Dedifferentiated amniotic fluid mesenchymal stem cell (primary cell): ENCODE measurements at regions not wholly inside any gene's neighbourhood (a gene's known extent, or its start where the extent isn't known, plus 50 kb on each side); places are given as distances from the start of the nearest gene placed in this dataset.

Source experiments
- DNase-seq: peaks from one replicate; pipeline ENCODE4 v3.0.0-alpha.2; 2016; ENCODE audit errors: extremely low spot score

DNA sequence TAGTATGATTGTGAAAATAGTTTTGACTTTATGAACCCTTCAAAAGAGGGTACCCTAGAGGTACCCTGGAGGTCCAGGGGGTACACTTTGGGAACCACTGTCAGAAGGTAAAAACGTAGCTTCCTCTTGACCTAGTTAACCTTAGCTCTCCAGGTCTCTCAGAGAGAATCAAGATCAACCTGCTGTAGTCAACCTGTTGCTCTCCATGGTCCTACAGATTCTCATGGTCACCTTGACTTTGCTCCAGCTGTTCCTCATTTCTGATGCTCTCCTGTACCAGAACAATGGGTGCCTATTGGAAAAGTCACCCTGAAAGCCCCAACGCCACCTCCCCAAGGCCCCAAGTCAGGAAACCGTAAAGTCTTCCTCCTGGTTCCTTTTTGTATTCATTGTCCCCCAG, 294.4 kb upstream of the CDH4 start:
- DNase-seq, result no peak

DNA sequence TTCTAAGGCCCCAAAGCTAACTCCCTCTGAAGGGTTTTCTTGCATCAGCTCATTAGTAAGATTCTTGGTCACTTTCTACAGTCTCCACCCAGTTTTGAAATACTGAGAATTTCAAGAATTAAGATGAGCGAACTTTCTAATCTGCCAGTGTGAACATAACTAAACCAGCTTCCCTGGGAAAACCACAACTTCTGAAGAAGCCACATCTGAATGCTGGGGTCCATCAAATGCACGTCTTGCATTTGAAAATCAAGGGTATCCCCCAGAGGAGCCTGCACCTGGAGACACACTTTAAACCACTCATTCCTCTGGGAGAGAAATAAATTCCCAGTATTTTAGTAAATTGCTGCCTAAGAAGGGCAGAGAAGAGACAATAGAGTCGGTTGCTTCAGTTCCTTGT, 292.1 kb upstream of the CDH4 start:
- DNase-seq, result no peak

DNA sequence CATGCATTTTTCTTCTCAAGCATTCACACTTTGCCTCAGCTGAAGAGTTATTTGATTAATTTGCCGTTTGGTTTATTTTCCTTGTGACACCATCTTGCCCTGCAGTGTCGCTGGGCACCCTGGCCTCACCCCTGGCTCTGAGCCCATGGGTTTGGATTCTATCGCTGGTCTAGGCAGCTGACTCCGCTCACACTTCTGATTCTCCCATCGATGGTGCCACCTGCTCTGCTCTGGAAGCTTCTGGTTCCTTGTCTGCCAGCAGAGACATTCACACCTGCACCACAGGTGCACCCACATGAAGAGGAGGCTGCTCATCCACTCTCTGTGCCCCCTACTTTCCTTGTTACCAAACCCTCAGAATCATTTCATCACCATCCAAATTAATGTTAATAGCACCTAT, 291.6 kb upstream of the CDH4 start:
- DNase-seq, result no peak

DNA sequence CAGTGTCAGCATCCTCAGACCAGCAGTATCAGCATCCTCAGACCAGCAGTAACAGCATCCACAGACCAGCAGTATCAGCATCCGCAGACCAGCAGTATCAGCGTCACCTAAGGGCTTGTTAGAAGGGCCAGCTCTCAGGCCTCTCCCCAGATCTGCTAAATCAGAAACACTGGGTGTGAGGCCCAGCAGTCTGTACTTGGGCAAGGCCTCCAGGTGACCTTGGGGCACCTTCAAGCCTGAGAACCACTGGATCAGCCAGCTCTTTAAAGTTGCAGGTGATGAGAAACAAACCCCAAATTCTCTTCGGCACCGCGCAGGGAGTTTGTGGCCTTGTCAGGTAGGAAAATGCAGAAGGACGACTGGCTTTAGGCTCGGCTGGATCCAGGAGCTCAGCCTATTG, 290.5 kb upstream of the CDH4 start:
- no peak for DNase-seq

DNA sequence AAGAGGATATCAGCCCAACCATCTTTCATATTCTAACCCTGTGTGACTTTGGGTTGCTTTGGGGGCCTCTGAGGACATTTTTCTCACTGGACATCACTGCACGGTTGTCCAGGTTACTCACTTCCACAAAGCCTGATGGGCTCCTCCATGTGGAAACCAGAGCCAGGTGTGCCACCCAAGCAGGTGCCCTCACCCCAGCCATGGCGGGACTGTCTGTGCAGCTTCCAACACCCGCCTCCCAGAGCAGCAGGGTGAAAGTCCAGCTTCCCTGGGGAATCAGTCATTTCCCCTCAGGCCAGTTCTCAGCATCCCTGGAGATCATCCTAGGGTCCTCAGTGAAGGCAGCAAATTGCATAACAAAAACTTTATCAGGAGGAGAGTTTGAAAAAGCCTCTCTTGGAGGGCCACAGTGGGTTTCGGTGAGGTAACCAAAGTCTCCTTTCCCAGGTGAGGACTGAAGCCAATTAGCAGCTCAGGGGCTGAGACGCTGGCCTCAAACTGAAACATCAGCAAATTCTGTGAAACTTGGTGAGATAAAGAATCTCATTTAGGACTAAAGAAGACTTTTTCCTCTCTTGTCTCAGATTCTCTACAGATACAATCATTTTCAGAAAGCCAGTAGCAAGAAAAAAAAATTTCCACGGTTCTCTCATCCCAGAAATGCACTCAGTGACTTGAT, 289.6 kb upstream of the CDH4 start:
- DNase-seq, result no peak

DNA sequence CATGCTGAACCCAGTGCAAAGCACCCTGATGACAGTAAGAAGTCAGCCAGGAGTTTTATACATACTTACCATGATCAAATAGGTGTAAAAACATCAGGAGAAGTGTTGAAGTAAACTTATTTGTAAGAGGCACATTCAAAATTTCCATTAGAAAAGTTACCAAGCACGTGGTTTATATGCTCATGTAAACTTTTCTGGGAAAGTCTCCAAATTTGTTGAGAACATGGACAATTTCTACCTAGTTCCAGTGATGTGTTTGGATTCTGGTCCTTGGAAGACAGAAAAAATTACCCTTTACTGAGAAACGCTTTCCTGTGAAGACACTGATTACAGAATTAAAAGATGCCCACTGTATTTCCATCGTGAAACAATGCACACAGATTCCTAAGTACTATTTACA, 288.9 kb upstream of the CDH4 start:
- no peak for DNase-seq

DNA sequence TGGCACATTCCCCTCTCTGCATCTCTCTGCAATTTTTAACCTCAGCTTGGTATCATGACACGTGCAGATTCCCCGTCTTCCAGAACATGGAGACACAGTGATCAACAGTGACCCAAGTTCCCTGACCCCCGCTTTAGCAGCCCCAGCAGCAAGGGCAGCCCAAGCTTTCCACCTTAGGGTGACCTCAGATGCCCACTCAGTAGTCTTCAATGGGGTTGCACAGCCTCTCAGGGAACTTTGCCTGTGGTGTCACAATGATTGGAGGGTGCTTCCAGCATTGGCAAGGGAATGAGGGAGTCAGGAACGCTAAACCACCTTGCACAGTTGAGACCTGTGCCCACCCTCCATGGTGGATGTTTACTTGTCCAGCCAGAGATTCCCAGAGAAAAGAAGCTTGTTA, 287.1 kb upstream of the CDH4 start:
- DNase-seq, result no peak

DNA sequence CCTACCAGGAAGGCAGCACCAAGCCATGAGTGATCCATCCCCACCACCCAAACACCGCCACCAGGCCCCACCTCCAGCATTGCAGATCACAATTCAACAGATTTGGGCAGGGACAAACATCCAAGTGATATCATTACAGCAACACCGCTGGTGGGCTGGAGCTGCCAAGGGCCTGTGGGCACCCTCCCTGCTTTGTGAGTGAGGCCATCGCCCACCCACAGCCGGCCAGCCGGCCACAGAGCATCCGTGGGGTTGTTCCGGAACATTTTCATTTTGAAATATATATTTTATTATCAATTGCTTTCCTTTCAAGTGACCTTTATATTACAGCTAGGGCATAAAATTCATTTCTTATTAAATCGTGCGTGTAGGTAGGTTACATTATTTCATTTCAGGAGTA, 286.0 kb upstream of the CDH4 start:
- no peak for DNase-seq

DNA sequence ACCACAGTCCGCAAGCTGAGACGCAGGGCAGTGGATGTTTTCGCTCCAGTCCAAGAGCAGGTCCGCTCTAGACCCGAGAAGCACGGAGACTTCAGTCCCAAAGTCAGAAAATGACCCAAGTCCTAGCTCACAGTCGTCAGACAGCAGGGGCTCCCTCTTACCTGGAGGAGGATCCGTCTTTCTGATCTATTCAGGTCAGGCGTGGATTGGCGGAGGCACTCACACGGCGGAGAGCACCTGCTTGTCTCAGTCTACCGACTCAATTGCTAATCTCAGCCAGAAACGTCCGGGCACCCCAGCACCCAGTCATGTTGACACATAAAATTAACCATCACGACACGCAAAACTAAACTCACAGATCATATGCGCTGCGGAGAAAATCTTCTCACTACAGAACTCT, 285.3 kb upstream of the CDH4 start:
- DNase-seq, result no peak

DNA sequence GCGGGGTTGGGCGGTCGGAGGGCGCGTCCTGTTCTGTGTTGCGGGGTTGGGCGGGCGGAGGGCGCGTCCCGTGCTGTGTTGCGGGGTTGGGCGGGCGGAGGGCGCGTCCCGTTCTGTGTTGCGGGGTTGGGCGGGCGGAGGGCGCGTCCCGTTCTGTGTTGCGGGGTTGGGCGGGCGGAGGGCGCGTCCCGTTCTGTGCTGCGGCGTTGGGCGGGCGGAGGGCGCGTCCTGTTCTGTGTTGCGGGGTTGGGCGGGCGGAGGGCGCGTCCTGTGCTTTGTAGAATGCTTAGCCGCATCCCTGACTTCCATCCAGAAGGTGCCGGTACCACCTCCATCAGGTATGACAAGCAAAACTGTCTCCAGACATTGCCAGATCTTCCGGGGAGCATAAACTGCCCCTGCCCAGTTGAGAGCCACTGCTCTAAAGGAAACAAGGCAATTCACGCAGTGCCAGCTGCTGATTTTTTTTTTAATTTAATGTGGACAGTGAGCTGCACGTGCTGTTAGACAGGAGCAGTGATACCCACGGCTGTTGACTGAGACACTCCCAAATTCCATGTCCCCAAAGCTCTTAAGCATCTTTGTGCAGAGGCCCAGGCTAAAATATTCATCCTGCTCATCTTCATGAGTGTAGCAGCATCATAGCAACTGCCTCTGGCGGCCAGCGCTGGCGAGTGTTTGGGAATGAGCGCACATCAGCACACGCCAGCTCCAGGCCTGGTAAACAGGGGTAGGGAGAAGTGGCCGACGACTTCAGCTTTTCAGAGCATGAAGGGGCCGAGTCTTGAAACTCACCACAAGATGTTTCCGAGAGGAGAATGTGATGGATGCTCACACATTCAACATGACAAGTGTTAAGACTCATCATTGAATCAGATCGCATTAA, 284.4 kb upstream of the CDH4 start:
- DNase-seq, result no peak

DNA sequence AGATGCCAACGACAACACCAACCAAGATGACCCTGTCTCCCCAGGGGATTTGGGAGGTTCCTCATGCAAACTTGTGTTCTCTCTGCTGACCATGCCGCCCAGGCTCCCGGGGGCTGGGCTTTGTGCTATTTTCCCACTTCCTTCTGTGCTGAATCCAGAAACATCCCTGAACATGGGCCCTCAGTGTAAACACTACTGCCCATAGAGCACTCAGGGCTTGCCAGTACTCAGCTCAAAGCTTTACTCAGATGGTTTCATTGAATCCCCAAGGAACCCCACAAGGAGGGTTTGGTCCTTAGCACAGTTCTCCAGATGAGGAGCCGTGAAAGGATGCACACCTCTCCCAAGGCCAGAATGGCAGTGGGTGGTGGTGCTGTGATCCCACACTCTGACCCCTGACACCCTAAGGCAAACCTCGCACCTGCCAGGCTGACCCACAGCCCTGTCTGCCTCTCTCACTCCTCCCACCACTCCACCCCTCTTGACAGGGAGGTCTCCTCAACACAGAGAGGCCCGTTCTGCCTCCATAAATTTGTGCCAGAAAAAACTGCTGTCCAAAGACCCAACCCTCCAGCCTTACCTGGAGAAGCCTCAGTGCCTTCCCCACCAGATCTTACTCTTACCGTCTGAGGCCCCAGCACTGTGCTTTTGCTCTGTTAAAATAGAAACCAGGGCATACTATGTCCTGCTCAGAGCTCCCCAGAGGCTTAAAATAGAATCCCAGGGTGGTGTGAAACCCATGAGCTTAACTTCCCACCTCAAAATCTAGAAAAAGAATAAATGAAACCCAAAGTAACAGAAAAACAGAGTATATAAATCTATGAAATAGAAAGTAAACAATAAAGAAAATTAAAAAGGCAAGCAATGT, 283.0 kb upstream of the CDH4 start:
- no peak for DNase-seq

DNA sequence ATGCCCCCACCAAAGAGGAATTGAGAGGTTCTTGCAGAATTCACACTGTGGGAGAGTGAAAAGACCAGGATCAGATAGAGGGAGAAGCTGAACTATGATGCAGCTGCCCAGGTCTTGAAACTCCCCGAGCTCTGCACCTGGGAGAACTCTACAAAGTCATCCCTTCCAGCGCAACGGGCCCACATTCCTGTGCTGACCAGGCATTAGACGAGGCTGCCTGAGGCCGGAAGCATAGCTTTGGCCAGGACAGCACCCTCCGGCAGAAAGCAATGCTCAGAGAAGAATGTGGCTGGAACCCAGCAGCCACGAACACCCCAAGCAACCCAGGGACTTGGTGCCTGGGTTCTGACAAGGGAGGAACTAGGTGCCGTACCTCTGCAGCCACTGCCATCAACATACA, 281.5 kb upstream of the CDH4 start:
- DNase-seq, result no peak

DNA sequence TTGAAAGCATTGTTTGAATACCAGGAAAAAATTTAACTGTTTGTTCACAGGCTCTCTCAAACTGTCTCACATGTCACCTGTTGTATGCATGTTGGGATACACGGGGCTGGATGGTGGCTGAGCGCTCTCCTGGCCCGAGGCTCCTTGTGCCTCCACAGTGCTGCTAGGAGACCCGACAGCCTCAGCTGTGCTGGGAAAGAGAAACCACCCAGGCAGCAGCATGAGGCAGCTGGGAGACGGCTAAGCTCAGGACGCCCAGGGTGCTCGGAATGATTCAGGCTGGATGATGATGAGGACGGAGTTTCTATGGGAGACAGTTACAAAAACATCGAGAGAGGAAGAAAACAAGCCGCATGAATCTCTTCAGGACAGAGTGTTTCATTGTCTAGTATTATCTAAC, 278.0 kb upstream of the CDH4 start:
- DNase-seq, result no peak

DNA sequence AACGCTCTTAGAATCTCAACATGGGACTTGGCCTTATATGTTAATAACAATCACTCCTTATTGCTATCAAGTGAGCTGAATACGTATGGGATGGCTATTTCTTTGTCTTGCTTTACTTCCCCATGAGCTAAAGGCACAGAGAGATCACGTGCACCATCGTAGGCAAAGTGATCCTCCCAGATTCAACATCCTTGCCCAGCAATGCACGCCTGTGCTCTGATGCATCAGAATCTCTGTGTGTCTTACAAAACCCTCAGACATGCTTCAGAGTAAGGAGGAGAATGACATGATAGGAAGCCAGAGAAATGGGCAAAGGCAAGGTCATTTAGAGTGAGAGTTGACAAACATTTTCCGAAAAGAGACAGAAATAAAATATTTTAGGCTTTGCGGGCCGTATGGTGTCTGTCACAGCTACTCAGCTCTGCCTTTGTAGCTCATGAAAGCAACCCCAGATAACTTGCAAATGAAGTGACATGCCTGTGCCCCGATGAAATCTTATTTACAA, 277.6 kb upstream of the CDH4 start:
- DNase-seq, result no peak

DNA sequence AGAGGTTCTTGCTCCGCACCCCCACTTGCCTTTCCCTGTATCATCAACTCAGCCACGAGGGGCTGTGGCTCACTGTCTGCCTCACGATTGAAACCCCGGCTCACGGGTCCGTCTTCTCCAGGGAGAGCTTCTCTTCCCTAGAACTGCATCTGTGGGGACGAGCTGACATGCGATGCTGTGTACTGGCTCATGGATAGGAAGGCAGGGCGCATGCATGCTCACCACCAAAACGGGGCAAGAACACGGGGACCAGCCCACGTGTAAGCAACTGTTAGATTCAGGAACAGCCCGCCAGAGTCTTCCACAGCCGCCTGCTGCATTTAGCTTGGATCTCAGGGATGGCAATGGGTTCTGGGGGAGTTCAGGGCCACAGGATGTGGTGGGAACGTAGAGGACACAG, 275.9 kb upstream of the CDH4 start:
- DNase-seq, result no peak

DNA sequence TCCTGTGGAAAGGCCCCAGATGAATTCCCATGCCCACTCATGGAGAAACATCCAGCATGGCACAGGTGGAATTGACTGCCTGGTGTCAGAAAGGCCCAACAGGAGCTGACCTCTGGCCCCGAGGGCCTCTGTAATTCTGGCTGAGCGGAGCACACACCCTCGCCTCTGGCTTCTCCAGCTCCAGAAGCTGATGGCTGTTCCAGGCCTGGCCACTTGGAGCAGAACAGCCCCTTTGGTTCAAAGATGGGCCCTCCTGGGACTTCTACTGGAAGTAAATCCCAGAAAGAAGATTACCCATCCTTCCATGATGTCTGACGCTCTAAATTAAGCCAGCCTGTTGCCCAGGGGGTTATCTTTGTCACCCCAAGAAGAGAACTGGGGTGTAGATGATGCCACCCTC, 275.1 kb upstream of the CDH4 start:
- no peak for DNase-seq

DNA sequence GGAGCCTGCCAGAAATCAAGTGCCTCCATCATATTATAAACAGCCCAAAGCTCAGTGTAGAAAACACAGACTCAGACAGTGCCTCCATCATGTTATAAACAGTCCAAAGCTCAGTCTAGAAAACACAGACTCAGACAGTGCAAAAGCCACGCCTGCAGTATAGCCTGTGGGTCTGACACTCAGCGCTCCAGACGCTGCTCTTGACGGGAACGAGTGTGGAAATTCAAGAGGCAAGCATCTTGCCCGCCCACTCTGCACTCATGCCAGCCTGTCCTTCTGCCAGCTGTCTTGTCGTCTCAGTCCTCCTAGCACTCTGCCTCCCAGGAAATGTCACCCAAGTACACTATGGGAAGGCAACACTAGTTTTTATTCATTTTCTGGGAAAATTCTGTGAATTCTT, 274.2 kb upstream of the CDH4 start:
- no peak for DNase-seq

DNA sequence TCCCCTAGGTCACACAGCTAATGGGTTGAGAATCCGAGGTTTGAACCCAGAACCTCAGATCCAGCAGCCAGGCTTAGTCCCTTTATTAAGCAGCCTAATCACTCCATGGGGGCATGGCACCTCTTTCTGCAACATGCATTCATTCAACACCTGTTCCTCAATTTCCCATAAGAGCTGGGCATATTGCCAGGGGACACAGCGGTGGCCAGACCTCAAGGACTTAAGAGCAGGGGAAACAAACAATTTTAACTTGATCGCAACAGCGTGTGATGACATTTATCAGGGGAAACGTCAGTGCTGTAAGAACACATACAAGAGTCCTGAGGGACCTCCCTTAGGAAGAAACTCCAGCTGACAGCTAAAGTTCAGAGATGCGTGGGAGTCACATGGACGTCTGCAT, 267.4 kb upstream of the CDH4 start:
- no peak for DNase-seq

DNA sequence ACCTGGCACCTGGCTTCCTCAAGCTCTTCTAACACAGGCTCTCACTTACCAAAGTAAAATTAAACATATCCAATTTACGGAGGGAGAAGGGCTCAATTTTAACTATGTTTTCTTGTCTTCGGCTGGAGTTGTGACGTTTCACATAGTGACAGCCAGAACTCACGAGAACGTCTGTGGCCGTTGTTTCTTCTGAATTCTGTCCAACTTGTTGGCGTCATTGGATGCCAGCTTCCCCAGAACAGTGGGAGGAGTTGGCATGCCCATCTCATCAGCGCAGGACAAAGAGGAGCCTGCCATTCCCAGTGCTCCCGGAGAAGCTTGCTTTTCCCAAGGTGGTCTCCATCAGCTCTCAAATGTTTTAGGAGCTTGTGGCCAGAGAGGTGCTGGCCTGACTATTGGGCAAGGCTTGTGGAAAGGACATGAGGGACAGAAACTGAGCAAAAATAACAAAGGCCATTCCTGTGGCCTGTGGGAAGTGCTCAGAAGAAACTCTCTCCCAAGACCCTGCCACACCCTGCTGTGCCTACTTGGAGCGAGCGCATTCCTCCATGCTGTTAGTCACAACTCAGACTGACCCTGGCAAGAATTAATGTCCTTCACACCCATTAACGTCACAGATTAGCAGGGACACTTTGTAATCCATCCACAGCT, 265.4 kb upstream of the CDH4 start:
- DNase-seq, result no peak

DNA sequence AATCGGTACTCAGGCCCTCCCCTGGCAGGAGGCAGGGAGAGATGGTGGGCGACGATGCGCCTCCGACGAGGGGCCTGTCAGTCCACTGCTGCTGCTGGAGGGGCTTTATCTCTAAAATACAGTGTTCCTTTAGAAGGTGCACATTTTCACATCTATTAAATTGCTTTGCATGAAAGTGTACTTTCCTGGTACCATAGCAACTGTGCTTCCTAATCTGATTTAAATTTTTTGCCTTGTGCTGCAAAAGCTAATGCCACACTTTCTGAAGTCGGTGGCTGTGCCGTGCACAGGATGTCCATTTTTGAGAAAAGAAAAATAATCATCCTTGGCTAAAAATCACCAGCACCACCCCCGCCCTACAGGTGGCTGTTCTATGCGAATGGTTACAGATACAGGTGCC, 262.0 kb upstream of the CDH4 start:
- no peak for DNase-seq

DNA sequence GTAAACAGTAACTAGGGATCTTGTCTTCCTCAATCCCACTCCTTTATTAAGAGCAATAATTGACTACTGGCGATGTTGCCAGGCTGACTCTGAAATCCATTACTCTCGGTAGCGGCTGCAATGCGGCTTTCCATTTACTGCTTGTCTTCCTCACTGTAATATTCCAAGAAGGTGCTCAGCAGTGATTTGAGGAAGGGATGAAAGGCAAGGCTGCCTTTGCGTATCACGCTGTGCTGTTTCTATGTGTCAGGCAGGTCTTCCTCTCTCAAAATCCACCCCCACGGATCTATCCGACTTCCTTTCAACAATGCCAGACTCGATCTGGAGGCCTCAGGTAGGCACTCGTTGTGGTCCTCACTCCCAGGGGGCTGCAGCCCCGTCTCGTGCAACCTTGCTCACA, 261.4 kb upstream of the CDH4 start:
- DNase-seq, result no peak
